PC-3 (cell line): ENCODE measurements at regions not wholly inside any gene's neighbourhood (a gene's known extent, or its start where the extent isn't known, plus 50 kb on each side); places are given as distances from the start of the nearest gene placed in this dataset.
A peak's percentile ranks its signal among the peaks of the same experiment; 100 is the strongest.

Source experiments
- ATAC-seq: fragments of 200-7000 bp; cut with Tn5 transposase; 2 replicates; pipeline ENCODE4 v1.9.1; 2020; ENCODE audit warnings: mild to moderate bottlenecking, moderate library complexity
- BruUV-seq: library from RNA; stranded (reverse); fragments of 400-500 nt; replicated peaks from 2 replicates; lab custom pipeline; 2021; lab: Mats Ljungman, UMichigan
- CTCF ChIA-PET: fragments of 300-600 bp; sonication (Branson Sonifier 250); formaldehyde crosslinking; loops from one replicate; lab custom pipeline; 2022; ENCODE audit warnings: antibody characterized with exemption; lab: Charles Lee
- POLR2A ChIA-PET: fragments of 300-600 bp; sonication (Branson Sonifier 250); formaldehyde crosslinking; loops from one replicate; lab custom pipeline; 2022; ENCODE audit warnings: antibody characterized with exemption; ENCODE audit not compliant: unreplicated experiment; lab: Charles Lee
- DNase-seq: peaks from one replicate; pipeline ENCODE4 v3.0.0-alpha.2; 2015
- H2AFZ ChIP-seq: fragments of 300-600 bp; sonication (generic); 2 replicates; pipeline ENCODE4 v1.6.0; 2016; ENCODE audit warnings: antibody characterized with exemption, low read length
- H3F3A ChIP-seq: fragments of 300-600 bp; sonication (generic); one replicate; pipeline ENCODE4 v1.6.0; 2017; ENCODE audit warnings: antibody characterized with exemption, low read length, control low read depth, mild to moderate bottlenecking; ENCODE audit not compliant: unreplicated experiment
- H3K27ac ChIP-seq: fragments of 300-600 bp; sonication (generic); 2 replicates; pipeline ENCODE4 v1.5.1; 2016; ENCODE audit warnings: mild to moderate bottlenecking, low read length
- H3K27me3 ChIP-seq: fragments of 300-600 bp; sonication (generic); 2 replicates; pipeline ENCODE4 v1.6.1; 2016; ENCODE audit warnings: low read length, mixed read lengths
- H3K36me3 ChIP-seq: fragments of 300-600 bp; sonication (generic); 2 replicates; pipeline ENCODE4 v1.6.1; 2016; ENCODE audit warnings: low read depth, mixed run types, low read length, mixed read lengths
- H3K4me1 ChIP-seq: fragments of 300-600 bp; sonication (generic); 2 replicates; pipeline ENCODE4 v1.5.1; 2016; ENCODE audit warnings: low read length; ENCODE audit not compliant: insufficient read depth
- H3K4me2 ChIP-seq: fragments of 300-600 bp; sonication (generic); 2 replicates; pipeline ENCODE4 v1.6.0; 2016; ENCODE audit warnings: low read length
- H3K4me3 ChIP-seq: fragments of 300-600 bp; sonication (generic); 2 replicates; pipeline ENCODE4 v1.5.1; 2016; ENCODE audit warnings: mild to moderate bottlenecking, low read length, mixed read lengths
- H3K79me2 ChIP-seq: fragments of 300-600 bp; sonication (generic); 2 replicates; pipeline ENCODE4 v1.6.1; 2017; ENCODE audit warnings: low read length, mixed read lengths
- H3K9ac ChIP-seq: fragments of 300-600 bp; sonication (generic); 2 replicates; pipeline ENCODE4 v1.6.0; 2016; ENCODE audit warnings: mild to moderate bottlenecking, low read length
- H3K9me2 ChIP-seq: fragments of 300-600 bp; sonication (generic); replicated peaks from 2 replicates; pipeline ENCODE4 v1.6.1; 2016; ENCODE audit warnings: mixed run types, low read length, mixed read lengths
- H3K9me3 ChIP-seq: fragments of 300-600 bp; sonication (generic); 2 replicates; pipeline ENCODE4 v1.6.1; 2016; ENCODE audit warnings: low read length, mixed read lengths
- H4K20me1 ChIP-seq: fragments of 300-600 bp; sonication (generic); 2 replicates; pipeline ENCODE4 v1.6.1; 2016; ENCODE audit warnings: low read length, mixed read lengths
- CTCF ChIP-seq: fragments of 300-600 bp; sonication (generic); conservative IDR thresholded peaks from 2 replicates; pipeline ENCODE4 v1.5.1; 2017; ENCODE audit warnings: antibody characterized with exemption, low read depth, mild to moderate bottlenecking, low read length
- EZH2 ChIP-seq: fragments of 300-600 bp; sonication (generic); IDR thresholded peaks from one replicate; pipeline ENCODE4 v1.6.1; 2017; ENCODE audit warnings: antibody characterized with exemption, mild to moderate bottlenecking, low read length; ENCODE audit not compliant: unreplicated experiment
- EZH2phosphoT487 ChIP-seq: fragments of 300-600 bp; sonication (generic); IDR thresholded peaks from 2 replicates; pipeline ENCODE4 v1.6.1; 2018; ENCODE audit warnings: mild to moderate bottlenecking, antibody characterized with exemption, low read length, borderline replicate concordance
- intact Hi-C: fragments of 100-400 bp; cut with micrococcal nuclease; formaldehyde crosslinking; loops from 2 replicates; pipeline ENCODE4 v1.9.0; 2023

GRCh38 chr6:27149150-27149549, 98.4 kb upstream of the PRSS16 start:
- BruUV-seq, result no TSS peak
- CTCF ChIA-PET, result no interaction called here
- Histone ChIP-seq H3K9me3 (no peaks in the 10 kb centered on the region), H3K27ac (no peak overlapping the region), H3K4me3 (no peak overlapping the region), H3K36me3 (no peaks in the 10 kb centered on the region), H3K4me1 (peaks cover 19% of the 10 kb centered on the region; the same call in 1 of the 2 replicates), H2AFZ (no peak overlapping the region), H3K9ac (no peak overlapping the region), H3F3A (peaks cover 6% of the 10 kb centered on the region), H3K9me2 (no peaks in the 10 kb centered on the region), H3K79me2 (peaks cover 21% of the 10 kb centered on the region), H3K27me3 (no peaks in the 10 kb centered on the region), H4K20me1 (peaks cover 4% of the 10 kb centered on the region; the same call in 1 of the 2 replicates), H3K4me2 (no peak overlapping the region)
- POLR2A ChIA-PET, result no interaction called here
- no peak for ATAC-seq
- DNase-seq, result no peak
- intact Hi-C loops, result loop anchor here (5.0 kb wide), 5 partner anchors 663 to 1027 kb away; a partner anchor contains a TSS
- TF ChIP-seq EZH2 (no peak), EZH2phosphoT487 (no peak), CTCF (no peak)

GRCh38 chr6:27154696-27155095, 92.8 kb upstream of the PRSS16 start:
- intact Hi-C loops, result loop anchor here (5.0 kb wide), 1 partner anchor 822 kb away; no protein-coding TSS in a partner anchor
- DNase-seq, result no peak
- no peak overlapping the region for H3K27ac ChIP-seq
- H3K4me3 ChIP-seq, result no peak overlapping the region
- H3K36me3 ChIP-seq, result no peaks in the 10 kb centered on the region
- TF ChIP-seq EZH2 (no peak), CTCF (no peak), EZH2phosphoT487 (no peak)
- H3K79me2 ChIP-seq, result no peaks in the 10 kb centered on the region
- H3K27me3 ChIP-seq, result no peaks in the 10 kb centered on the region
- no peak overlapping the region for H3K4me2 ChIP-seq
- no peak overlapping the region for H3K9ac ChIP-seq
- ChIA-PET CTCF (no interaction called here), POLR2A (interaction anchor here (0.7 kb wide), 1 partner anchor 938 kb away, joined by 3 read pairs; a partner anchor contains a TSS)
- no peak overlapping the region for H2AFZ ChIP-seq
- no peaks in the 10 kb centered on the region for H3K9me2 ChIP-seq
- H3K4me1 ChIP-seq, result peaks cover 4% of the 10 kb centered on the region
- H3K9me3 ChIP-seq, result no peaks in the 10 kb centered on the region
- H4K20me1 ChIP-seq, result no peaks in the 10 kb centered on the region
- H3F3A ChIP-seq, result no peaks in the 10 kb centered on the region
- BruUV-seq, result no TSS peak
- ATAC-seq, result no peak

- no peaks in the 10 kb centered on the region for H3K79me2 ChIP-seq
- H2AFZ ChIP-seq, result peak overlapping the region; percentile 89
- no peaks in the 10 kb centered on the region for H3K27me3 ChIP-seq
- ChIA-PET CTCF (interaction anchor here (1.0 kb wide), 1 partner anchor 30 kb away, joined by 5 read pairs; no protein-coding TSS in a partner anchor), POLR2A (interaction anchor here (1.0 kb wide), 1 partner anchor 10 kb away, joined by 20 read pairs; a partner anchor contains a TSS)
- TF ChIP-seq EZH2, result no peak
- peaks cover 10% of the 10 kb centered on the region for H3K4me1 ChIP-seq
- peak overlapping the region; percentile 93 for H3K4me2 ChIP-seq
- DNase-seq (no peak), ATAC-seq (no peak; the same call in 1 of the 2 replicates)
- no peaks in the 10 kb centered on the region for H4K20me1 ChIP-seq
- peak overlapping the region; percentile 81 for H3K4me3 ChIP-seq
- H3K27ac ChIP-seq, result no peak overlapping the region
- no TSS peak for BruUV-seq
- H3K9me2 ChIP-seq, result no peaks in the 10 kb centered on the region
- no peaks in the 10 kb centered on the region for H3F3A ChIP-seq
- H3K36me3 ChIP-seq, result no peaks in the 10 kb centered on the region
- peak overlapping the region; percentile 18; the same call in 1 of the 2 replicates for H3K9ac ChIP-seq
- intact Hi-C loops, result loop anchor here (1.0 kb wide), 1 partner anchor 30 kb away; no protein-coding TSS in a partner anchor
- H3K9me3 ChIP-seq, result no peaks in the 10 kb centered on the region
These were observed 90.5 kb upstream of the PRSS16 start for GRCh38 chr6:27156874-27157458.
